H9 (cell line): ENCODE measurements at regions not wholly inside any gene's neighbourhood (a gene's known extent, or its start where the extent isn't known, plus 50 kb on each side); places are given as distances from the start of the nearest gene placed in this dataset.

Source experiments
- DNase-seq: peaks from one replicate; pipeline ENCODE4 v3.0.0-alpha.2; 2017
- H2AFZ ChIP-seq: one replicate; pipeline ENCODE4 v1.6.1; 2013; ENCODE audit warnings: mild to moderate bottlenecking, low read length, control low read depth, moderate library complexity
- H2AK5ac ChIP-seq: 2 replicates; pipeline ENCODE4 v1.6.1; 2013; ENCODE audit warnings: low read length, control low read depth, mixed read lengths; ENCODE audit not compliant: insufficient read length
- H2BK120ac ChIP-seq: one replicate; pipeline ENCODE4 v1.6.1; 2013; ENCODE audit warnings: low read depth, mild to moderate bottlenecking, low read length, control low read depth, inconsistent platforms; ENCODE audit not compliant: poor library complexity, severe bottlenecking
- H2BK12ac ChIP-seq: 2 replicates; pipeline ENCODE4 v1.6.1; 2013; ENCODE audit warnings: low read length, control low read depth, mixed read lengths, low read depth; ENCODE audit not compliant: insufficient read length
- H2BK15ac ChIP-seq: 2 replicates; pipeline ENCODE4 v1.6.1; 2013; ENCODE audit warnings: low read depth, low read length, control low read depth
- H2BK20ac ChIP-seq: one replicate; pipeline ENCODE4 v1.6.1; 2013; ENCODE audit warnings: low read depth, mild to moderate bottlenecking, low read length, control low read depth, inconsistent platforms; ENCODE audit not compliant: poor library complexity, severe bottlenecking
- H2BK5ac ChIP-seq: 2 replicates; pipeline ENCODE4 v1.6.1; 2013; ENCODE audit warnings: low read length, control low read depth, mixed read lengths; ENCODE audit not compliant: insufficient read length
- H3K14ac ChIP-seq: 2 replicates; pipeline ENCODE4 v1.6.1; 2013; ENCODE audit warnings: low read length, control low read depth; ENCODE audit not compliant: insufficient read depth
- H3K18ac ChIP-seq: 2 replicates; pipeline ENCODE4 v1.6.1; 2013; ENCODE audit warnings: low read depth, mild to moderate bottlenecking, mixed read lengths, low read length, control low read depth; ENCODE audit not compliant: insufficient read length
- H3K23ac ChIP-seq: 2 replicates; pipeline ENCODE4 v1.6.1; 2013; ENCODE audit warnings: low read length, control low read depth, mixed read lengths, low read depth; ENCODE audit not compliant: insufficient read length
- H3K23me2 ChIP-seq: 2 replicates; pipeline ENCODE4 v1.6.1; 2013; ENCODE audit warnings: low read depth, mild to moderate bottlenecking, mixed read lengths, low read length, control low read depth; ENCODE audit not compliant: insufficient read length, poor library complexity, severe bottlenecking
- H3K27ac ChIP-seq: 2 replicates; pipeline ENCODE4 v1.5.1; 2013; ENCODE audit warnings: low read length, control low read depth, mixed read lengths, low read depth; ENCODE audit not compliant: insufficient read length
- H3K27me3 ChIP-seq: 2 replicates; pipeline ENCODE4 v1.6.1; 2013; ENCODE audit warnings: low read length, control low read depth, inconsistent platforms; ENCODE audit not compliant: insufficient read depth
- H3K4ac ChIP-seq: 2 replicates; pipeline ENCODE4 v1.6.1; 2013; ENCODE audit warnings: low read depth, mild to moderate bottlenecking, control low read depth, inconsistent platforms, low read length, moderate library complexity
- H3K4me1 ChIP-seq: 2 replicates; pipeline ENCODE4 v1.6.1; 2013; ENCODE audit warnings: low read length, control low read depth, inconsistent platforms; ENCODE audit not compliant: insufficient read depth
- H3K4me2 ChIP-seq: 2 replicates; pipeline ENCODE4 v1.6.1; 2013; ENCODE audit warnings: low read length, control low read depth, mixed read lengths; ENCODE audit not compliant: insufficient read length, insufficient read depth
- H3K56ac ChIP-seq: 2 replicates; pipeline ENCODE4 v1.6.1; 2013; ENCODE audit warnings: low read depth, mild to moderate bottlenecking, mixed read lengths, low read length, control low read depth; ENCODE audit not compliant: insufficient read length
- H3K79me1 ChIP-seq: 2 replicates; pipeline ENCODE4 v1.6.1; 2013; ENCODE audit warnings: low read depth, mild to moderate bottlenecking, moderate library complexity, low read length, control low read depth, inconsistent platforms; ENCODE audit not compliant: insufficient read depth, poor library complexity, severe bottlenecking
- H3K79me2 ChIP-seq: 2 replicates; pipeline ENCODE4 v1.6.1; 2013; ENCODE audit warnings: low read length, control low read depth, inconsistent platforms; ENCODE audit not compliant: insufficient read depth
- H3K9ac ChIP-seq: 2 replicates; pipeline ENCODE4 v1.6.1; 2013; ENCODE audit warnings: low read length, control low read depth, mixed read lengths; ENCODE audit not compliant: insufficient read length; ENCODE audit errors: extremely low read depth
- H3K9me3 ChIP-seq: one replicate; pipeline ENCODE4 v1.6.1; 2013; ENCODE audit warnings: low read depth, low read length, inconsistent platforms; ENCODE audit not compliant: control insufficient read depth
- H3T11ph ChIP-seq: one replicate; pipeline ENCODE4 v1.6.1; 2013; ENCODE audit warnings: mild to moderate bottlenecking, low read length, control low read depth, inconsistent platforms
- H4K20me1 ChIP-seq: one replicate; pipeline ENCODE4 v1.6.1; 2013; ENCODE audit not compliant: control insufficient read depth, insufficient read length, insufficient read depth
- H4K5ac ChIP-seq: 2 replicates; pipeline ENCODE4 v1.6.1; 2013; ENCODE audit warnings: low read depth, mild to moderate bottlenecking, mixed read lengths, low read length, control low read depth; ENCODE audit not compliant: insufficient read length
- H4K8ac ChIP-seq: replicated peaks from 2 replicates; pipeline ENCODE4 v1.6.1; 2013; ENCODE audit warnings: low read length, control low read depth, mixed read lengths, low read depth; ENCODE audit not compliant: insufficient read length
- H4K91ac ChIP-seq: 2 replicates; pipeline ENCODE4 v1.6.1; 2013; ENCODE audit warnings: low read depth, mild to moderate bottlenecking, moderate library complexity, mixed read lengths, low read length, control low read depth; ENCODE audit not compliant: insufficient read length
- H3K27ac Mint-ChIP-seq, 3 experiments: 2 replicates in 2 of 3; 3 replicates in 1 of 3; pipeline ENCODE4 v1.8.0; 2020 to 2021; ENCODE audit warnings: mixed read lengths in 3 of 3, mild to moderate bottlenecking in 1 of 3, moderate library complexity in 1 of 3
- H3K27me3 Mint-ChIP-seq: 2 replicates; pipeline ENCODE4 v1.8.0; 2021; ENCODE audit warnings: low read depth, mild to moderate bottlenecking, moderate library complexity, mixed read lengths
- H3K36me3 Mint-ChIP-seq, 3 experiments: 2 replicates in 2 of 3; 3 replicates in 1 of 3; pipeline ENCODE4 v1.8.0; 2020 to 2021; ENCODE audit warnings: low read depth in 3 of 3, mixed read lengths in 3 of 3; ENCODE audit not compliant: insufficient read depth in 1 of 3
- H3K4me1 Mint-ChIP-seq, 2 experiments: 2 replicates each; pipeline ENCODE4 v1.8.0; 2020; ENCODE audit warnings: mixed read lengths in 2 of 2
- H3K4me3 Mint-ChIP-seq, 2 experiments: 2 replicates in 1 of 2; 3 replicates in 1 of 2; pipeline ENCODE4 v1.8.0; 2020 to 2021; ENCODE audit warnings: mild to moderate bottlenecking in 2 of 2, mixed read lengths in 2 of 2, moderate library complexity in 1 of 2
- H3K9me3 Mint-ChIP-seq, 2 experiments: 2 replicates in 1 of 2; 3 replicates in 1 of 2; pipeline ENCODE4 v1.8.0; 2020; ENCODE audit warnings: mild to moderate bottlenecking in 2 of 2, mixed read lengths in 2 of 2, moderate library complexity in 1 of 2
- CTCF ChIP-seq: fragments of 200-600 bp; sonication (generic); conservative IDR thresholded peaks from 3 replicates; pipeline ENCODE4 v1.8.0; 2021; ENCODE audit warnings: antibody characterized with exemption, mild to moderate bottlenecking
- WGBS: extraction: QIAGEN DNeasy Blood & Tissue Kit; methylation state at CpG from one replicate; pipeline ENCODE4 v1.1.7; 2013; ENCODE audit warnings: missing lambda C conversion rate, low lambda C conversion rate, mixed read lengths; ENCODE audit not compliant: insufficient read length; ENCODE audit errors: extremely low coverage; 5-methylcytosine and 5-hydroxymethylcytosine counted together

DNA sequence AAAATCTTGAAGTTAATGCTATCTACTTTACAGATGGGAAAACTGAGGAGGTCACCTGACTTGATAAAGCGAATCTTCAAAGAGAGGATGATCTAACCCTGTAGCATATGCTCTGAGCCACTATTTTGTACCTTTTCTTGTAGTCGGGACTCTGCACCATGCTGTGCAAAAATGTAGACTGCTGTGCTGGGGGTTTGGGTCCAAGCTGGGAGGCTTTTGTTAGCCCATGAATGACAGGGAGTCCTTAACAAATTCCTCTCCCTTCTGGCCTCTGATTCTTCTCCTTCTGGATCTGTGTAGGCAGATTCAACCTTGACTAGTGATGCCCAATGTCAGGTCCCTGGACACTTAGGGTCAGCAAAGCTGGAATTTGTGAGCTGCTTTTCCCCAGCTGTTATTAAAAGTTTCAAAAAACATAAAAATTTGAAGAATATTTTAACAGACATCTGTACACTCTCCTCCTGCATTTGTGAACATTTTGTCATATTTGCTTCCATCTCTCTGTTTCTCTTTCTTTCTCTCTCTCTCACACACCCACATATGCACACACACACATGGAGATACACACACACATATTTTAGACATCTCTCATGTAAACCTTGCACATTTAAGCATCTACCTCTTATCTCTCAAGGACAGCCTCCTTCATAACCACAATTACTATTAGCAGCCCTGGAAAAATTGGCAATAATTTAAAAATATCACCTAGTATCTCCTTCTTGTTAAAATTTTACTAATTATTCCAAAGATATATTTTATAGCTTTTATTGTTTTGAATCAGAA is 335.0 kb upstream of the TRIB2 start:
- Histone ChIP-seq H2BK20ac (no peak overlapping the region), H4K5ac (no peak overlapping the region), H3K79me1 (no peaks in the 10 kb centered on the region), H3K23ac (no peak overlapping the region), H3K18ac (no peak overlapping the region), H3K27ac (no peak overlapping the region), H2BK5ac (no peak overlapping the region), H4K91ac (no peak overlapping the region), H4K8ac (no peak overlapping the region), H3K4me1 (peaks cover under 1% of the 10 kb centered on the region; the same call in 1 of the 2 replicates), H2AK5ac (no peak overlapping the region), H4K20me1 (no peaks in the 10 kb centered on the region), H2BK15ac (no peak overlapping the region), H3K9ac (no peak overlapping the region), H3K23me2 (no peaks in the 10 kb centered on the region), H3T11ph (no peak overlapping the region), H3K4ac (no peak overlapping the region), H2BK12ac (no peak overlapping the region), H3K4me2 (no peak overlapping the region), H3K79me2 (no peaks in the 10 kb centered on the region), H2BK120ac (no peak overlapping the region), H3K56ac (no peak overlapping the region), H3K9me3 (no peaks in the 10 kb centered on the region), H2AFZ (no peak overlapping the region), H3K14ac (no peak overlapping the region), H3K27me3 (no peaks in the 10 kb centered on the region)
- Mint-ChIP-seq H3K4me3 (no peak overlapping the region), H3K27me3 (no peaks in the 10 kb centered on the region), H3K36me3 (peaks cover 0 to 4% (median 0%) of the 10 kb centered on the region in 3 experiments; a peak in 1 of 7 replicates), H3K9me3 (no peaks in the 10 kb centered on the region; a peak in 1 of 5 replicates), H3K27ac (no peak overlapping the region), H3K4me1 (peaks cover 14 to 17% of the 10 kb centered on the region in 2 experiments)
- no peak for TF ChIP-seq CTCF
- peak; percentile 38 for DNase-seq
- no CpG with 5 or more reads among the region's 2 CpGs for WGBS
